PC-9 (cell line): ENCODE measurements at regions not wholly inside any gene's neighbourhood (a gene's known extent, or its start where the extent isn't known, plus 50 kb on each side); places are given as distances from the start of the nearest gene placed in this dataset.

ENCODE experiments used
- CTCF ChIP-seq: fragments of 200-600 bp; sonication (generic); conservative IDR thresholded peaks from 2 replicates; pipeline ENCODE4 v1.6.1; 2017; ENCODE audit warnings: mixed run types, antibody characterized with exemption, mild to moderate bottlenecking, moderate library complexity
- EZH2 ChIP-seq: fragments of 200-600 bp; sonication (generic); IDR thresholded peaks from 2 replicates; pipeline ENCODE4 v1.8.0; 2017; ENCODE audit warnings: antibody characterized with exemption, low read depth

GRCh38 chrX:33784548-33784947, 347.6 kb downstream of the FAM47A start:
- no peak for TF ChIP-seq CTCF
- TF ChIP-seq EZH2: no peak
